Activated T-helper 2 cell treated with anti-CD3 and anti-CD28 coated beads, Interferon-gamma antibody, Interleukin-2, Interleukin-4, amounts not matched to agents 10 μg/mL and 5 μg/mL and 100 μg/mL, durations not matched to agents 14 hours and 24 hours and 36 hours (primary cell): ENCODE measurements at regions not wholly inside any gene's neighbourhood (a gene's known extent, or its start where the extent isn't known, plus 50 kb on each side); places are given as distances from the start of the nearest gene placed in this dataset.

Source experiments
- DNase-seq: peaks from one replicate; pipeline ENCODE4 v3.0.0; 2021; ENCODE audit warnings: low spot score
- H3K27ac Mint-ChIP-seq: one replicate; pipeline ENCODE4 v1.8.0; 2021; ENCODE audit warnings: mixed read lengths
- H3K27me3 Mint-ChIP-seq: one replicate; pipeline ENCODE4 v1.8.0; 2021; ENCODE audit warnings: low read depth, mixed read lengths
- H3K36me3 Mint-ChIP-seq: one replicate; pipeline ENCODE4 v1.8.0; 2021; ENCODE audit warnings: low read depth, mixed read lengths
- H3K4me1 Mint-ChIP-seq: one replicate; pipeline ENCODE4 v1.8.0; 2021; ENCODE audit warnings: low read depth, mixed read lengths
- H3K4me3 Mint-ChIP-seq: one replicate; pipeline ENCODE4 v1.8.0; 2021; ENCODE audit warnings: low read depth, mild to moderate bottlenecking, moderate library complexity, mixed read lengths
- H3K9me3 Mint-ChIP-seq: one replicate; pipeline ENCODE4 v1.8.0; 2021; ENCODE audit warnings: mixed read lengths
- intact Hi-C: fragments of 100-400 bp; cut with micrococcal nuclease; formaldehyde crosslinking; loops from one replicate; pipeline ENCODE4 v1.15.1; 2023

DNA sequence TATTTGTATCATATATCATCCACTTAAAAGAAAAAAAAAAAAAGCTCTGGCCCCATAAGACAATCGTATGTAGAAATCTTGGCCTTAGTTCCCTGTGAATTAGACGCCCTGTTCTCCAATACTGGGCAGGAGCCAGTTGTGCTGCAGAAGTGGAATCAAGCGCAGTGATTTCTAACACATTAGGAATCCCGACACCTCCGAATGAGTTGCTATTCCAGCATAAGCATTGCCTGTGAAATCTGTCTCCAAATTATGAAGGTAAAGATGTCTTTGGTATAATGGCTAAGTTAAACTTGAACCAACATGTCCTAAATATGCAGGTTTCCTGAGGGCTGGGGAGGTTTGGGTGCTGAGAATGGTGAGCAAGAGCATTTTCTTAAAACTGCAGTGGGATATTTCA, 199.4 kb upstream of the ARRDC4 start:
- intact Hi-C loops = no loop called here
- H3K4me3 Mint-ChIP-seq = no peak overlapping the region
- H3K27ac Mint-ChIP-seq = no peak overlapping the region
- DNase-seq = no peak
- H3K4me1 Mint-ChIP-seq = no peaks in the 10 kb centered on the region
- no peaks in the 10 kb centered on the region for H3K9me3 Mint-ChIP-seq
- H3K27me3 Mint-ChIP-seq = no peaks in the 10 kb centered on the region
- no peaks in the 10 kb centered on the region for H3K36me3 Mint-ChIP-seq

DNA sequence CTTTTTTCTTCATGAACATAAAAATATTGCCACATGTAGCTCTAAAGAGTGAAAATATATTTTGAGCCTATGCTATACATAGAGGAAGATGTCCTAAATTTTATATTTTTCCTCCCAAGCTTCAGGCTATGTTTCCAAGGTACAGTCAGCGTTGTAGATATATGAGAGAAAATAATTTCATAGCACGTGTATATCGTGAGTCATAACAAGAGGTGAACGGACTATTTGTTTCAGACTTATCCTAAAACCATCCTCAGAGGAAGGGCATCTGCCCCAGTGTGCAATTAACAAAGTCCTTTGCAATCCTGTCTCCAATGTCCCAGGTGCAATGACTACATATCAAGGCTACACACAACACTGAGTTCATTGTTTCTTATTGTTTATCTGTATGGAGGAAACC, 177.3 kb upstream of the ARRDC4 start:
- H3K4me1 Mint-ChIP-seq = no peaks in the 10 kb centered on the region
- intact Hi-C loops = no loop called here
- no peaks in the 10 kb centered on the region for H3K36me3 Mint-ChIP-seq
- DNase-seq = no peak
- H3K9me3 Mint-ChIP-seq = no peaks in the 10 kb centered on the region
- H3K27me3 Mint-ChIP-seq = no peaks in the 10 kb centered on the region
- no peak overlapping the region for H3K27ac Mint-ChIP-seq
- H3K4me3 Mint-ChIP-seq = no peak overlapping the region

DNA sequence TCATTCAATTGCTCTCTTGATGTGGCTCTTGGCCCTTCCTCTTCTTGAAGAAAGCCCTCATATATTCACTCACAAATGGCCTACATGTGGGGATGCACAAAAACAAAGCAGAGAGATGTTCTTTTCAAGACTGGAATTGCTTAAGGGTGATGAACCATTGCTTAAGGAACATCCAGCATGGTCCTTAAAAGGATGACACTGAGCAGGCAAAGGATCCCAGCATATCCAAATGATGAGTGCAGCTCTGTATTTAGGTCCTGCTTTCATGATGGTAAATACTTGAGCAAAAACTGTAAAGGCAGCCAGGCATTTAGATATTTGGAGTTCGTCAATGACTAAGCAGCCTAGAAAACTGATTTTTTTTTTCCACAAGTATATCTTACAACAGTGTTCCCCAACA, 173.8 kb upstream of the ARRDC4 start:
- Mint-ChIP-seq H3K4me3 (no peak overlapping the region), H3K27me3 (no peaks in the 10 kb centered on the region), H3K36me3 (no peaks in the 10 kb centered on the region), H3K9me3 (no peaks in the 10 kb centered on the region), H3K27ac (no peak overlapping the region), H3K4me1 (no peaks in the 10 kb centered on the region)
- intact Hi-C loops = no loop called here
- DNase-seq = no peak

DNA sequence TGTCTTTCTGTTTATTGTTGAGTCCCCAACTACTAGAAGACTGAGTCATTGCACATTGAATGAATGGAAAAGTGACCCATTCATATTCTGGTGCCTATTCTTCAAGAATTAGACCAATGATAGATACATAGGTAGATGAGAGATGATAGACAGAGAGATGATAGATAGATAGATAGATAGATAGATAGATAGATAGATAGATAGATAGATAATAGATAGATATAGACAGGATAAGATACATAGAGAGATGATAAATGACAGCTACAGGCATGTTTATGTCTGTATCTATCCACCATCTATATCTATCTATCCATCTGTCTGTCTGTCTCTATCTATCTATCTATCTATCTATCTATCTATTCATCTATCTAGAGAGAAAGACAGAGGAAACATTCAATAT, 170.3 kb upstream of the ARRDC4 start:
- no peak for DNase-seq
- Mint-ChIP-seq H3K4me3 (no peak overlapping the region), H3K9me3 (no peaks in the 10 kb centered on the region), H3K27ac (no peak overlapping the region), H3K27me3 (no peaks in the 10 kb centered on the region), H3K36me3 (no peaks in the 10 kb centered on the region), H3K4me1 (no peaks in the 10 kb centered on the region)
- intact Hi-C loops = no loop called here

DNA sequence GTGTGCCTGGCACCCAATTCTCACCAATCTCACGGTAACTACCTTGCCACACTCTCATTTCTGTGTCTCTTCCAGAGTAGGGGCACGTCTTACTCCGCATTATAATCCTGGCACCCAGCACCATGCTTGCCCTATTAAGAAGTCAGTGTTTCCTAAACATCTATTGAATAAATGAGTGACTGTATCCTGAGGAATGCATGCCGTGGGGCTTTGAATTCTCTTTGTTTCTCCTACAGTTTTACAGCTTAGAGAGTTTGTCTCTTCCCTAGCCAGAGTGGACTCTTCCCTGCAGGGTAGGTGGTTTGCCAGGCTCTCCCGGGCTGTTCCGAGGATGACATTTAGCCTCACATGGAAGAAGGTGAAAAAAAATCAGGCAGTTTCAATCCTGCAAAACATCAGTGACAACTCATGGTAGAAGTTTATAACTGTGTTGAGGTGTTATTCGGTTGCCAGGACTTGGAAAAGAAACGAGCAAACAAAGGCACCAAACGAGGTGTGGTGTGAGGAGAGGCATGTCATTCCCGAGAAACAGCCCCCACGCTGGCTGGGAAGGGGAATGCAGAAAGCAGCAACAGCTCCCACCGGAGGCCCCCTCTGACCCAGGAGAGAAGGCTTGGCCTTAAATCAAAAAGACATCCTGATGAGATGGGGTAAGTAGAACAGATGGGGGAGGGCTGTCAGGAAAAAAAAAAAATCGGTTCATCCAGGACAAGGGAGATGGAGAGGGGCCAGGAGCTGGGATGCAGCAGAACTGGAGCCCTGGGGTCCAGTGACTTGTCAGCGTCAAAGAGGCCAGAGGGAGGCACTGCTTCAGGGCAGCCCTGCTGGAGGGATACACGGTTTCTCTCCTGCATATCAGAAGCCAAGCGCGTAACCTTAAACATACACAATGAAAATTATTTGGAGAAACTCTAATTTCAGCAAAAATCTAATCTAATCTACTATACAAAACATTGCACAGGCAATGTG, 168.4 kb upstream of the ARRDC4 start:
- DNase-seq = no peak
- Mint-ChIP-seq H3K9me3 (no peaks in the 10 kb centered on the region), H3K27me3 (no peaks in the 10 kb centered on the region), H3K27ac (no peak overlapping the region), H3K36me3 (no peaks in the 10 kb centered on the region), H3K4me1 (no peaks in the 10 kb centered on the region), H3K4me3 (no peak overlapping the region)
- intact Hi-C loops = no loop called here

DNA sequence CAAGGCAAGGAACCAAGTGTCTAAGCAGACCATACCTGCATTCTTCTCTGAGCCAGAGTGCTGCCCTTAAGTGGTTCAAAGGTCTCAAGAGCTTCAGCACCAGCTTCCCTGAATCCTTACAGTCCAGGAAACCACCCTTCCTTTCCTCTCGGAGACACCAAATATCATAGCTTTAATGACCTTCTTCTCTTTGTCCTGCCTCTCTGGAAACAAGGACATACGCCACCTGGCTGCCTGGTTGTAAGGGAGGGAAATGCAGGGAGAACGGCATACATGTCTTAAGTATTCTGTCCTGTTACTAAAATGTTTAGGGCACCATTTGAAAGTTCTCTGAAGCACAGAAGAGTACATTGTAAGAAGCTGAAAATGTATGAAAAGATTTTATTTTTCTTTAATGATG, 155.6 kb upstream of the ARRDC4 start:
- no peaks in the 10 kb centered on the region for H3K36me3 Mint-ChIP-seq

DNA sequence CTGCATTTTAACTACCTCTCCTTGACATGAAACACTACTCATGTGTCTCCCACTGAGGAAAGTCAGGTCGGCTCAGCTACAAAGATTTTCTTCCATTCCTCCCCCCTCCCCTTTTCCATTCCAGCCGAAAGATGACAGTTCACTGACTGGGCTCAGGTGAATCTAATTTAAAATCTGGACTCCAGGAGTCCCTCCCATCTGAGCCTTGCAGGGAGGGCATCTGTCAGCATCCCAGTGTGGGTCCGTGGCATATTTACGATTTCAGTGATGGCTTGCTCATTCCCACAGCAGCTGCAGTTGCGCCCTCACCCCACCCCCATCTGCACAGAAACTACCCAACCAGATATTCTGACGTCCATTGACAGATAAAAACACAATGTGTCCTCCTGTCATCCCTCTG, 153.7 kb upstream of the ARRDC4 start:
- H3K4me3 Mint-ChIP-seq = no peak overlapping the region
- H3K36me3 Mint-ChIP-seq = no peaks in the 10 kb centered on the region
- no peak overlapping the region for H3K27ac Mint-ChIP-seq
- no peaks in the 10 kb centered on the region for H3K4me1 Mint-ChIP-seq
- no peaks in the 10 kb centered on the region for H3K9me3 Mint-ChIP-seq
- no peaks in the 10 kb centered on the region for H3K27me3 Mint-ChIP-seq
- intact Hi-C loops = no loop called here
- no peak for DNase-seq

More for the DNA sequence above, 155.6 kb upstream of the ARRDC4 start:
- intact Hi-C loops = no loop called here
- no peak overlapping the region for H3K4me3 Mint-ChIP-seq
- DNase-seq = no peak
- H3K4me1 Mint-ChIP-seq = no peaks in the 10 kb centered on the region
- H3K27ac Mint-ChIP-seq = no peak overlapping the region
- H3K9me3 Mint-ChIP-seq = no peaks in the 10 kb centered on the region
- no peaks in the 10 kb centered on the region for H3K27me3 Mint-ChIP-seq

DNA sequence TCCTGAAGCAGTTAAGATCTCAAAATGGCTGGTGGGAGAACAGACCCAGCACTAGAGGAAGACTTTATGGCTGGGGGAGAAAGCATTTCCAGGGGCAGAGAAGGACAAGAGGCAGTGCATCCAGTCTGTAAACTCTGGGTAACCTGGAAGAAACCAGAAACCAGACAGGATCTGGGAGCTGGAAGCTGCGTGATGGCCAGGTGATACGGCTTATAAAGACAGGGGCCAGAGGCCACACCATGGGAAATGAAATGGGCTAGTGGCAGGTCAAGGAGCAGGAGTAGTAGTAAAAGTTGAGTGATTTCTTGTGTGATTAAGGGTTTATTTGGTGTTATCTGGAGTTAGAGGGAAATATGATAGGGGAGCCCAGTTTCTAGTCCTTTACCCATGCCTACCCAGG, 144.7 kb upstream of the ARRDC4 start:
- Mint-ChIP-seq H3K4me3 (no peak overlapping the region), H3K4me1 (no peaks in the 10 kb centered on the region), H3K36me3 (no peaks in the 10 kb centered on the region), H3K27me3 (no peaks in the 10 kb centered on the region), H3K9me3 (no peaks in the 10 kb centered on the region), H3K27ac (no peak overlapping the region)
- intact Hi-C loops = no loop called here
- DNase-seq = no peak

DNA sequence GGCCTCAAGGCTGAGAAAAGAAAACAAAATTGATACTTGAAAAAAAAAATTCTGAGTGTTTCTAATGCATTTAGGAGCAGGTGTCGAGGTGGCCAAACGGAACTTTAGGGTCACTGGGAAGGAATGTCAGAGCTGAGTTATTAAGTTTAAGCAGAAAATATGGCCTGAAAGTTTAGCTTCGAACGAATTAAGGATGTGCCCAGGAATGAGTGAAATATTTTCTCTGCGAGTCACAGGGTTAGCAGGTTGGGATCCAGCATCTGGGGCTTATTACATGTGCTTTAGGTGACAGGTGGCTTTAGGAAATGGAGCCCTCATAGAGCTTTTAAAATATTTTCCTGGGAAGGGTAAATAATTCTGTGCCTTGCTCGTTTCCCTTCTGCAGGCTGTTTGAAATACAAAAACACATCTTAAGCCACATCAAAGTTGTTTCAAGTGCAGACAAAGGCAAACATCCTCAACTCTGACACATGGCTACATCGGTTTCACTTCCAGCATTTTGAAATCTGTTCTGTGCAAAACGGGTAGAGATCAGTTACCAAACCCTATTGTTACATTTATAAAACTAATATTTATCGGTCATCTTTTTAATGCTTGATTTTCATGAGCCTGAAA, 143.1 kb upstream of the ARRDC4 start:
- Mint-ChIP-seq H3K4me1 (no peaks in the 10 kb centered on the region), H3K27ac (no peak overlapping the region), H3K27me3 (no peaks in the 10 kb centered on the region), H3K36me3 (no peaks in the 10 kb centered on the region), H3K9me3 (no peaks in the 10 kb centered on the region), H3K4me3 (no peak overlapping the region)
- no peak for DNase-seq
- intact Hi-C loops = no loop called here

DNA sequence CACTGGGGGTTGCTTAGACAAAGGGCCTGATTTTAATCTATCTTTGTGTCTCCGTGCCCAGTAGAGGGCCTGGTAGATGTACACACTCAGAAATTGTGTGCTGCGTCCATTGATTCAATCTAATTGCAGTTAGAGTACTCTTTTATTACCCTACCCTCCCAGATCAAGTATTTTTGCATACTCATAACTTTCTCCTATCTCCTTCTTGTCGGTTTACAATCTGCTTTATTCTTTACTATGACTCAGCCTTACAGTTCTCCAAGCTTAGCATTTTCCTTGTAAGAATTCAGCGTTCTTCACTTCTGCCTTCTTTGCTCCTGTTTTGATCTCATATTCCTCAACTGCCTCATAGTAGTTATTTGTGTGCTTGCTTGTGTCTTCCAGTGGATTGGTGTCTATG, 124.5 kb upstream of the ARRDC4 start:
- no peak overlapping the region for H3K4me3 Mint-ChIP-seq
- no peak for DNase-seq
- H3K27me3 Mint-ChIP-seq = no peaks in the 10 kb centered on the region
- intact Hi-C loops = no loop called here
- no peaks in the 10 kb centered on the region for H3K9me3 Mint-ChIP-seq
- H3K36me3 Mint-ChIP-seq = no peaks in the 10 kb centered on the region
- no peak overlapping the region for H3K27ac Mint-ChIP-seq
- H3K4me1 Mint-ChIP-seq = no peaks in the 10 kb centered on the region

DNA sequence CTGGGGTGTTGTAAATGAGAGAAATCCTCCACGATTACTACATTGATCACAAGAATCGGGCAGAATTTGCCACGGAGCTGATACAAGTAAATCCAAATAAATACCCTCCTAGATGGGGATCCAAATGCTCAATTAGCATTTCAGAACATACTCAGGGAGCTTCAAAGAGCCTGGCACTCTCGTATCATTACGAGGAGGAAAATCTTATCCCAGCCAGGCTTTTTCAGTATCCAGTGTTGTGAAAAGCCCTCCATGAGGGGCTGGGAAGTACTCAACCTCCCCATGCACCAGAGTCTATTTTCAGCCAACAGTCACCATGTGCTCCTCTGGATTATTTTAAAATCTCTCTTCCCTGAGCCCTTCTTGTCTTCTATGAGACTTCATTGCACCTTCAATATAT, 122.6 kb upstream of the ARRDC4 start:
- Mint-ChIP-seq H3K27me3 (no peaks in the 10 kb centered on the region), H3K4me3 (no peak overlapping the region), H3K4me1 (no peaks in the 10 kb centered on the region), H3K27ac (no peak overlapping the region), H3K9me3 (no peaks in the 10 kb centered on the region), H3K36me3 (no peaks in the 10 kb centered on the region)
- intact Hi-C loops = no loop called here
- DNase-seq = no peak

DNA sequence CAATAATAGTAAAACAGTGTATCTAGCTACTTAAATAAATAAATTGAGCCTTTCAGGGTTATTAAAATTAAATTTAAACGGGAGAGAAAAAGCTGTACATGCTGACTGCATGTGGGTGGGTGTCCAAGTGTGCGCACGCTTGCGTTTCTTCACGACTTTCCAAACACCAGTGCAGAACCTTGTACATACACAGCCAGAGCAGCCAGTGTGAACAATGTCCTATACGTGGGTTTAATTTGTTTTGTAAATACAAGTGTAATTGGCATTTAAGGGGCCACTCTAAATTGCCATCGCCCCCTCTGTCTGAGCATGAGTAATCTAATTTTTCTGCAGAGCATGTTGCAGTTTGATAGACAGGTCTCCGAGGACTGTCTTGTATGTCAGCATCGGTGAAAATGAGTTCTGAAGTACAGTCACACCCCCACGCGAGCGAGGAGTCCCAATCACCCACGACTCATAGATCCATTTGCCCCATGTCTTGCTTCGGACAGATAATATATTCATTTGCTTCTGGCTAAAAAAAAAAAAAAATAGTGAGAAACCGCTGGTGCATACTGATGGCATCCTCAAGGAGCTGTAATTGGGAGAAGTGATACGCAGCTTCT, 121.8 kb upstream of the ARRDC4 start:
- Mint-ChIP-seq H3K27me3 (no peaks in the 10 kb centered on the region), H3K36me3 (no peaks in the 10 kb centered on the region), H3K4me1 (no peaks in the 10 kb centered on the region), H3K27ac (no peak overlapping the region), H3K9me3 (no peaks in the 10 kb centered on the region), H3K4me3 (no peak overlapping the region)
- intact Hi-C loops = no loop called here
- DNase-seq = no peak

DNA sequence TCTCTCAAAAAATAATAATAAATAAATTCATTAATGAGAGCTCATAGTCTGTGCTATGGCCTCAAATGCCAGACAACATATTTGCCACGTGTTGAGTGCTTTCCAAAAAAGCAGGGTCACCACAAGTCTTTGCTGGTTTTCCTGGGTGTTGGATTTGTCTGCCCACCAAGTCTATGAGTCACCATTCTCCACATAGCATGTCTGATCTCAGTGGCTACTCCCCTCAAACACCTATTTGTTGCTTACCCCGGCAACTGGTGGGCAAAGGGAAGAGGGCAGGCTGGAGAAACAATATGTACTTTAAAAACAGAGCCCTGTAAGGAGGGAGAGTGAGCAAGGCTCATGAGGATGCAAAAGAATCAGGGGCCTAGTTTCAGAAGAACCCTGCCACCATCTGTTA, 120.0 kb upstream of the ARRDC4 start:
- Mint-ChIP-seq H3K4me1 (no peaks in the 10 kb centered on the region), H3K27me3 (no peaks in the 10 kb centered on the region), H3K36me3 (no peaks in the 10 kb centered on the region), H3K4me3 (no peak overlapping the region), H3K27ac (no peak overlapping the region), H3K9me3 (no peaks in the 10 kb centered on the region)
- intact Hi-C loops = no loop called here
- DNase-seq = no peak
